GM13976 (cell line): ENCODE measurements at regions not wholly inside any gene's neighbourhood (a gene's known extent, or its start where the extent isn't known, plus 50 kb on each side); places are given as distances from the start of the nearest gene placed in this dataset.

Experiments used
- DNase-seq: peaks from one replicate; pipeline ENCODE4 v3.0.0; 2012; ENCODE audit warnings: low spot score
- CTCF ChIP-seq: IDR thresholded peaks from 2 replicates; pipeline ENCODE4 v1.5.1; 2012; ENCODE audit warnings: borderline replicate concordance, mild to moderate bottlenecking; ENCODE audit not compliant: insufficient read depth; ENCODE audit errors: extremely low read depth, missing control alignments, control extremely low read depth
- in situ Hi-C: fragments of 300-500 bp; cut with MboI; formaldehyde crosslinking; loops from one replicate; pipeline ENCODE4 v1.12.0; 2022; ENCODE audit warnings: low sequenced_read_pairs, mixed read lengths, inconsistent platforms; ENCODE audit not compliant: unreplicated experiment

GRCh38 chrX:110558406-110558805 is 199.8 kb downstream of the RTL9 start:
- DNase-seq = no peak
- TF ChIP-seq CTCF = no peak
- in situ Hi-C loops = no loop called here

GRCh38 chrX:110561034-110561433 is 202.4 kb downstream of the RTL9 start:
- TF ChIP-seq CTCF = no peak
- in situ Hi-C loops = no loop called here
- no peak for DNase-seq

DNA sequence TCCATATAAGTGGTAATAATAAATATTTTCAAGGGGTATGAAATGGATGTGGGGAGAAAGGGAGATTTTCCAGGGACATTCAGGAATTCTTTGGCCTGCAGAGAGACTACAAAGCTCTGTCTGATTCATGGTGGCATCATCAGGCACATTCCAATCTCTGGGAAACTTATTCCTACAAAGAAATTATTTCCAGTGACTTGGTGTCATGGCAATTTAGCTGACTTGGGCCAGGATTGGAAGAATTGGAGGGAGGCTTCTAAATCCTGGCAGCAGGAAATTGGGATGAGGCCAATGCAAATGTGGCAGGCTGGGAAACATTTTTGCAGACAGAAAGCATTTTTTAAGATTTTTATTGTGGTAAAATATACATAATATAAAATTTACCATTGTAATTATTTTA is 204.6 kb downstream of the RTL9 start:
- in situ Hi-C loops = no loop called here
- DNase-seq = no peak
- TF ChIP-seq CTCF = no peak

DNA sequence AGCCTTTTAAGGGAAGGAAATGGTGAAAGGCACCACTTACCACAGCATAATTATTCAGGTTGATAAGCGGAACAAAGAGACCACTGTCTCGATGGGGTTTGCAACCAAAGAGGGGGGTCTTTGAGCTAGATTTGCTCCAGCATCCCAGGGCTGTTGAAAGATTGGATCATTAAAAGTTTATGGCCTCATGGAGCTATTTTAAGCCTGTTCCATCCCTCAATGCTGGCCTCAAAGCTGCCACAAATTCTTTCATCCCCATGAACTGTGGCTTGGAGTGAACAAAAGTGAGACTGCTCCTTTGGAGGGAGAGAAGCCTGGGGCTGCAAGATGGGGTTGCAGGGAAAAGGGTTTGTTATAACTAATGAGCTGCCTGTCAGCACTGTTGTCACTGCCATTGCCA is 209.8 kb downstream of the RTL9 start:
- no peak for TF ChIP-seq CTCF
- in situ Hi-C loops = no loop called here
- no peak for DNase-seq

DNA sequence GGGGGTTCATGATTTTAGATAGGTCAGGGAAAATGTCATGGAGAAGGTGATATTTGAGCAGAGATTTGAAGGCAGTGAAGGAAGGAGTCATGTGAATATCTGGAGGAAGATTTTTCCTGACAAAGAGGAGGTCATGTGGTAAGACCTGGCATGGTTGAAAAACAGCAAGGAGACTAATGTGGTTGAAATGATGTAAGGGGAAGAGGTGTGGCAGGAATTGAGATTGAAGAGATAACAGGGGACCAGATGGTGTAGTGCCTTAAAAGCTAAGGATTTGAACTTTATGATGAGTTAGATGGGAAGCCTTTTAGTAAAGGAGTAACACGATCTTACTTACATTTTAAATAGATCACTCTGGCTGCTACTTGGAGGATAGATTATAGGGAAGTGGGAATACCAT is 210.9 kb downstream of the RTL9 start:
- no peak for TF ChIP-seq CTCF
- in situ Hi-C loops = no loop called here

GRCh38 chrX:110578270-110578669 is 217.3 kb downstream of the CHRDL1 start:
- TF ChIP-seq CTCF = no peak
- DNase-seq = no peak
- in situ Hi-C loops = no loop called here

More for the DNA sequence above, 210.9 kb downstream of the RTL9 start:
- DNase-seq = no peak

GRCh38 chrX:110584083-110584482 is 211.5 kb downstream of the CHRDL1 start:
- in situ Hi-C loops = no loop called here
- DNase-seq = no peak
- no peak for TF ChIP-seq CTCF
